KMS-11 (cell line): ENCODE measurements at regions not wholly inside any gene's neighbourhood (a gene's known extent, or its start where the extent isn't known, plus 50 kb on each side); places are given as distances from the start of the nearest gene placed in this dataset.

Experiments used
- H2AFZ ChIP-seq: fragments of 200-600 bp; sonication (generic); 2 replicates; pipeline ENCODE4 v1.6.1; 2016; ENCODE audit warnings: antibody characterized with exemption, mixed run types, low read depth
- H3K27ac ChIP-seq: fragments of 200-600 bp; sonication (generic); 2 replicates; pipeline ENCODE4 v1.6.1; 2016; ENCODE audit warnings: mild to moderate bottlenecking, mixed run types
- H3K27me3 ChIP-seq: fragments of 200-600 bp; sonication (generic); 2 replicates; pipeline ENCODE4 v1.6.1; 2017; ENCODE audit warnings: mild to moderate bottlenecking, low read depth, mixed run types, moderate library complexity; ENCODE audit not compliant: insufficient read depth
- H3K36me3 ChIP-seq: fragments of 200-600 bp; sonication (generic); 2 replicates; pipeline ENCODE4 v1.6.1; 2017; ENCODE audit warnings: mild to moderate bottlenecking, mixed run types; ENCODE audit not compliant: insufficient read depth
- H3K4me1 ChIP-seq: fragments of 200-600 bp; sonication (generic); 2 replicates; pipeline ENCODE4 v1.6.1; 2016; ENCODE audit warnings: mild to moderate bottlenecking, low read depth, mixed run types; ENCODE audit not compliant: poor library complexity, severe bottlenecking
- H3K4me2 ChIP-seq: fragments of 200-600 bp; sonication (generic); 2 replicates; pipeline ENCODE4 v1.7.0; 2016; ENCODE audit warnings: mild to moderate bottlenecking, mixed run types
- H3K4me3 ChIP-seq: fragments of 200-600 bp; sonication (generic); IDR thresholded peaks from 2 replicates; pipeline ENCODE4 v1.6.1; 2017; ENCODE audit warnings: low read depth, low read length, mixed read lengths; ENCODE audit not compliant: insufficient read depth
- H3K79me2 ChIP-seq: fragments of 200-600 bp; sonication (generic); 2 replicates; pipeline ENCODE4 v1.6.1; 2016; ENCODE audit warnings: low read depth, mixed run types; ENCODE audit not compliant: insufficient read depth
- H3K9ac ChIP-seq: fragments of 200-600 bp; sonication (generic); 2 replicates; pipeline ENCODE4 v1.6.1; 2016; ENCODE audit warnings: mild to moderate bottlenecking, mixed run types
- H4K20me1 ChIP-seq: fragments of 200-600 bp; sonication (generic); 2 replicates; pipeline ENCODE4 v1.6.1; 2016; ENCODE audit warnings: mild to moderate bottlenecking, mixed run types; ENCODE audit not compliant: insufficient read depth
- TF ChIP-seq, protein P1 (sequence below): fragments of 200-600 bp; sonication (generic); conservative IDR thresholded peaks from 2 replicates; pipeline ENCODE4 v1.6.1; 2017; ENCODE audit warnings: low read depth, mild to moderate bottlenecking, antibody characterized with exemption, low read length, moderate library complexity, mixed read lengths

DNA sequence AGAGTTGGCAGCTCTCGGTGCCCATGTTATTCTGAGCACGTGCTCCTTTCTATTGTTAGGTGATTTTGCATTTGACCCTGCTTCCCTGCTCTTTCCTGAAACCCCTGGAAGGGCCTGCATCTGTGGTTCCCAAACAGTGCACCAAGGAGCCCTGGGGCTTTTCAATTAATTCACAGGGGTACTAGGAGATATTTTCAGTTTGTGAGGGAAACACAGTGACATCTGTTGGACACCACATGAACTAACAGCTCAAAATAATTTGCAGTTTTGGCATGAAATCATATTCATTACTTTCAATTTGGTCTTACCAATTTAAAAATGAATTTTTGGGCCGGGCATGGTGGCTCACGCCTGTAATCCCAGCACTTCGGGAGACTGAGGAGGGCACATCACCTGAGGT lies 156.6 kb downstream of the GATB start:
- Histone ChIP-seq H3K4me2 (no peak overlapping the region), H3K36me3 (no peaks in the 10 kb centered on the region), H3K9ac (no peak overlapping the region), H3K79me2 (no peaks in the 10 kb centered on the region), H3K27ac (no peak overlapping the region), H2AFZ (no peak overlapping the region), H3K4me1 (no peaks in the 10 kb centered on the region), H4K20me1 (no peaks in the 10 kb centered on the region), H3K27me3 (no peaks in the 10 kb centered on the region), H3K4me3 (no peak overlapping the region)
- TF ChIP-seq, protein P1, sequence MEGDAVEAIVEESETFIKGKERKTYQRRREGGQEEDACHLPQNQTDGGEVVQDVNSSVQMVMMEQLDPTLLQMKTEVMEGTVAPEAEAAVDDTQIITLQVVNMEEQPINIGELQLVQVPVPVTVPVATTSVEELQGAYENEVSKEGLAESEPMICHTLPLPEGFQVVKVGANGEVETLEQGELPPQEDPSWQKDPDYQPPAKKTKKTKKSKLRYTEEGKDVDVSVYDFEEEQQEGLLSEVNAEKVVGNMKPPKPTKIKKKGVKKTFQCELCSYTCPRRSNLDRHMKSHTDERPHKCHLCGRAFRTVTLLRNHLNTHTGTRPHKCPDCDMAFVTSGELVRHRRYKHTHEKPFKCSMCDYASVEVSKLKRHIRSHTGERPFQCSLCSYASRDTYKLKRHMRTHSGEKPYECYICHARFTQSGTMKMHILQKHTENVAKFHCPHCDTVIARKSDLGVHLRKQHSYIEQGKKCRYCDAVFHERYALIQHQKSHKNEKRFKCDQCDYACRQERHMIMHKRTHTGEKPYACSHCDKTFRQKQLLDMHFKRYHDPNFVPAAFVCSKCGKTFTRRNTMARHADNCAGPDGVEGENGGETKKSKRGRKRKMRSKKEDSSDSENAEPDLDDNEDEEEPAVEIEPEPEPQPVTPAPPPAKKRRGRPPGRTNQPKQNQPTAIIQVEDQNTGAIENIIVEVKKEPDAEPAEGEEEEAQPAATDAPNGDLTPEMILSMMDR: peak; percentile 78

DNA sequence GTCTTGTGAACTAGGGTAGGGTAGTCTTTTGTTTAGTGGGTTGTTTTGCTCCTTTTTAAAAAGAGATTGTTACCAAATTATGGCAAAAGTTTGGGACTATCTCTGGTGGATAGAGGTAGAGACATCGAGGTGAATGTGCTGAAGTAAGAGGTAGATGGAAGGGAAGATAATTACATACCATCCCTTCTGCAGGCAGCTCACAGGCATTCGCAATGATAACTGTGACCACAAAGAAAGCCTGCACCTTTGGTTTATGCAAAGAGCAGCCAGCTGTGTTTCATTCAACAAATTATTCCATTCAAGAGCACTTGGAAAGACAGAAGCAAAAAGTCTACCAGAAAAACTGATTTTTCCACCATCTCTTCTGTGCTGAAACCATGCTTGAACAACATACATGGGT lies 155.6 kb downstream of the GATB start:
- Histone ChIP-seq H3K27me3 (no peaks in the 10 kb centered on the region), H3K4me3 (no peak overlapping the region), H3K27ac (no peak overlapping the region), H3K4me1 (no peaks in the 10 kb centered on the region), H3K4me2 (no peak overlapping the region), H3K9ac (no peak overlapping the region), H3K36me3 (no peaks in the 10 kb centered on the region), H4K20me1 (no peaks in the 10 kb centered on the region), H3K79me2 (no peaks in the 10 kb centered on the region), H2AFZ (no peak overlapping the region)
- TF ChIP-seq, protein P1: no peak

DNA sequence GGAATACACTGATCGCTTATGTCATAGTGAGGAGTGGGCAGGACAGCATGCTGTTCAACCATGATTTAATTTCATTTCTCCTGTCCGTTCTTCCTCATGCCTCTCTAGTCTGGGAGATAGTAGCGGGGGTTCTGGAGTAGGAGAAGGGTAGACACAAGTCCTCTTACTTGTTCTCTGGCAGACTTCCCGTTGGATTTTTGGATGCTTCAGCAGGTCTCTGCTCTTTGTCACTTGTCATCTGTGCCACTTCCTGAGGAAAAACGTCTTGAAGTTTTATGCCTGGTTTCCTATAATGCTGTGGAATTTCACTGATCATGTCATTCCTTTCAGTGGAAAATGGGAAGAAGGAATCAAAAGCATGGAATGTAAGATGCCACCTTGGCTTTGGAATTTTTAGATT lies 154.7 kb downstream of the GATB start:
- H2AFZ ChIP-seq: no peak overlapping the region
- H3K36me3 ChIP-seq: no peaks in the 10 kb centered on the region

DNA sequence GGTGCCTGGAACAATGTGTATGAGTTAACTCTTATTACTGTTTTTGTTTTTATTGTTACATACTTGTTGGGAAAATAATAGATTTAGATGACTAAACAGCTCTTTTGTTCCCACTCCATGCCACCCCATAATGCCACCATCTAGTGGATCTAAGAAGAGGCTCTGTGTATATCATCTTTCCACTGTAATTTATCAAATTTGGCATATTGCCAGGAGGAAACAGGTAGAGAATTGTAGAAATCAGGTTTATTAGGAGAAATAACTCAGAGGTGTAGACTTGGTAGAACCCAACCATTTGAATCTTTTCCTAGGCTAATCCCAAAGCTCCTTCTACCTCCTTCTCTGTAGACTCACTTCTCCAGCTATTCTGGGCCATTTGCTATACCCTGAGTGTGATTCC lies 150.6 kb downstream of the GATB start:
- Histone ChIP-seq H3K4me1 (no peaks in the 10 kb centered on the region), H3K9ac (no peak overlapping the region), H3K4me3 (no peak overlapping the region), H4K20me1 (no peaks in the 10 kb centered on the region), H3K4me2 (no peak overlapping the region), H3K36me3 (no peaks in the 10 kb centered on the region), H3K27ac (no peak overlapping the region), H3K27me3 (no peaks in the 10 kb centered on the region), H2AFZ (no peak overlapping the region), H3K79me2 (no peaks in the 10 kb centered on the region)
- TF ChIP-seq, protein P1: no peak

More for the DNA sequence above, 154.7 kb downstream of the GATB start:
- H3K27me3 ChIP-seq: no peaks in the 10 kb centered on the region
- H3K79me2 ChIP-seq: no peaks in the 10 kb centered on the region
- no peak overlapping the region for H3K9ac ChIP-seq
- no peak overlapping the region for H3K27ac ChIP-seq
- no peak overlapping the region for H3K4me2 ChIP-seq
- H4K20me1 ChIP-seq: no peaks in the 10 kb centered on the region
- H3K4me1 ChIP-seq: no peaks in the 10 kb centered on the region
- TF ChIP-seq, protein P1: no peak
- H3K4me3 ChIP-seq: no peak overlapping the region
